ENCODE measurements at regions not wholly inside any gene's neighbourhood (a gene's known extent, or its start where the extent isn't known, plus 50 kb on each side); places are given as distances from the start of the nearest gene placed in this dataset.

DNA sequence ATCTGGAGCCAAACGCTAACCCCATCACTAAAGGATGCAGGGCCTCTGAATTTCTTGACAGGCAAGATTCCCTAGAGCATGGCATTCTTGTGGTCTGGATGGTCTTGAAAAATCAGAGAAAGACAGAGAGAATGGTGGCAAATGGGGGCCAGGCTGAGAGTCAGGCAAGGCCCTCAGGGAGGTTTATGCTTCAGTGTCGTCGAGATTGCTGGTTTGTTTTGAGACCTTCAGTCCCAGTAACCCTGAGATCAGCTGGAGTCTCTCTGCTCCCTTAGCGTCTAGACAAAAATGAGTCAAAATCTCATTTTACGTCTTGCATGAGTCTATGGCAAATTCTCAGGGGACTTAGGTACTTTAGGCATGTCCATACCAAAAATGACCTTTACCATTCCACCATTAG is 539.3 kb downstream of the SOX6 start:
- Histone ChIP-seq H3K4me1 (ENCODE audit: insufficient read depth, low read length) (no peaks in the 10 kb centered on the region), H3K27me3 (ENCODE audit: control insufficient read depth in 1 of 2, insufficient read depth in 2 of 2, low read length in 2 of 2) (no peaks in the 10 kb centered on the region), H2AFZ (ENCODE audit: low read length) (no peak overlapping the region), H3K36me3 (replicated peaks in 1 of 2; ENCODE audit: control insufficient read depth in 1 of 2, insufficient read depth in 2 of 2, low read length in 2 of 2) (no peaks in the 10 kb centered on the region), H3K27ac (ENCODE audit: extremely low read length, insufficient read depth, low read length) (no peak overlapping the region), H4K20me1 (ENCODE audit: insufficient read depth, low read length) (no peaks in the 10 kb centered on the region), H3K4me3 (replicated peaks in 1 of 3; ENCODE audit: insufficient read depth in 1 of 3, low read depth in 2 of 3, low read length in 3 of 3) (no peak overlapping the region), H3K79me2 (ENCODE audit: insufficient read depth, low read length) (no peaks in the 10 kb centered on the region), H3K9me3 (ENCODE audit: low read length) (no peaks in the 10 kb centered on the region), H3K4me2 (ENCODE audit: low read depth, low read length) (no peak overlapping the region), H3K9ac (ENCODE audit: insufficient read depth, low read depth, low read length) (no peak overlapping the region)
- intact Hi-C loops (cut with micrococcal nuclease; ENCODE audit: unreplicated experiment) = no loop called here
- FAIRE-seq = no peak
- WGBS (ENCODE audit: low lambda C conversion rate) = 23% methylated on average over 4 of the region's 5 CpGs
- ChIA-PET POLR2A (no interaction called here), CTCF (ENCODE audit: low intra/inter-chr PET ratio, low total read pairs) (no interaction called here)
- BruUV-seq (replicated peaks) = no TSS peak
- no peak for ATAC-seq
- TF ChIP-seq CENPT (CRISPR knock-in tag; IDR thresholded peaks at IDR 0.05; ENCODE audit: low read depth) (no peak), ARHGAP35 (CRISPR knock-in tag; IDR thresholded peaks at IDR 0.05; ENCODE audit: borderline replicate concordance) (no peak), ZNF354B (CRISPR knock-in tag; IDR thresholded peaks at IDR 0.05) (no peak), ZBTB21 (CRISPR knock-in tag; IDR thresholded peaks at IDR 0.05) (no peak), GATA4 (IDR thresholded peaks at IDR 0.05; ENCODE audit: borderline replicate concordance, low read depth) (no peak), FOXK2 (IDR thresholded peaks at IDR 0.05) (no peak), SMAD3 (CRISPR knock-in tag; IDR thresholded peaks at IDR 0.05) (no peak), JARID2 (CRISPR knock-in tag; IDR thresholded peaks at IDR 0.05; ENCODE audit: insufficient replicate concordance) (no peak), MLLT10 (CRISPR knock-in tag; IDR thresholded peaks at IDR 0.05) (no peak), NONO (IDR thresholded peaks at IDR 0.05) (no peak), NONO (CRISPR knock-in tag; conservative IDR thresholded peaks at IDR 0.05) (no peak)
- TF ChIP-seq, protein P1, sequence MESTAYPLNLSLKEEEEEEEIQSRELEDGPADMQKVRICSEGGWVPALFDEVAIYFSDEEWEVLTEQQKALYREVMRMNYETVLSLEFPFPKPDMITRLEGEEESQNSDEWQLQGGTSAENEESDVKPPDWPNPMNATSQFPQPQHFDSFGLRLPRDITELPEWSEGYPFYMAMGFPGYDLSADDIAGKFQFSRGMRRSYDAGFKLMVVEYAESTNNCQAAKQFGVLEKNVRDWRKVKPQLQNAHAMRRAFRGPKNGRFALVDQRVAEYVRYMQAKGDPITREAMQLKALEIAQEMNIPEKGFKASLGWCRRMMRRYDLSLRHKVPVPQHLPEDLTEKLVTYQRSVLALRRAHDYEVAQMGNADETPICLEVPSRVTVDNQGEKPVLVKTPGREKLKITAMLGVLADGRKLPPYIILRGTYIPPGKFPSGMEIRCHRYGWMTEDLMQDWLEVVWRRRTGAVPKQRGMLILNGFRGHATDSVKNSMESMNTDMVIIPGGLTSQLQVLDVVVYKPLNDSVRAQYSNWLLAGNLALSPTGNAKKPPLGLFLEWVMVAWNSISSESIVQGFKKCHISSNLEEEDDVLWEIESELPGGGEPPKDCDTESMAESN (CRISPR knock-in tag; conservative IDR thresholded peaks at IDR 0.05) = no peak
- TF ChIP-seq, protein P2, sequence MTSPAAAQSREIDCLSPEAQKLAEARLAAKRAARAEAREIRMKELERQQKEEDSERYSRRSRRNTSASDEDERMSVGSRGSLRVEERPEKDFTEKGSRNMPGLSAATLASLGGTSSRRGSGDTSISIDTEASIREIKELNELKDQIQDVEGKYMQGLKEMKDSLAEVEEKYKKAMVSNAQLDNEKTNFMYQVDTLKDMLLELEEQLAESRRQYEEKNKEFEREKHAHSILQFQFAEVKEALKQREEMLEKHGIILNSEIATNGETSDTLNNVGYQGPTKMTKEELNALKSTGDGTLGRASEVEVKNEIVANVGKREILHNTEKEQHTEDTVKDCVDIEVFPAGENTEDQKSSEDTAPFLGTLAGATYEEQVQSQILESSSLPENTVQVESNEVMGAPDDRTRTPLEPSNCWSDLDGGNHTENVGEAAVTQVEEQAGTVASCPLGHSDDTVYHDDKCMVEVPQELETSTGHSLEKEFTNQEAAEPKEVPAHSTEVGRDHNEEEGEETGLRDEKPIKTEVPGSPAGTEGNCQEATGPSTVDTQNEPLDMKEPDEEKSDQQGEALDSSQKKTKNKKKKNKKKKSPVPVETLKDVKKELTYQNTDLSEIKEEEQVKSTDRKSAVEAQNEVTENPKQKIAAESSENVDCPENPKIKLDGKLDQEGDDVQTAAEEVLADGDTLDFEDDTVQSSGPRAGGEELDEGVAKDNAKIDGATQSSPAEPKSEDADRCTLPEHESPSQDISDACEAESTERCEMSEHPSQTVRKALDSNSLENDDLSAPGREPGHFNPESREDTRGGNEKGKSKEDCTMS (CRISPR knock-in tag; conservative IDR thresholded peaks at IDR 0.05) = no peak
- TF ChIP-seq, protein P3, sequence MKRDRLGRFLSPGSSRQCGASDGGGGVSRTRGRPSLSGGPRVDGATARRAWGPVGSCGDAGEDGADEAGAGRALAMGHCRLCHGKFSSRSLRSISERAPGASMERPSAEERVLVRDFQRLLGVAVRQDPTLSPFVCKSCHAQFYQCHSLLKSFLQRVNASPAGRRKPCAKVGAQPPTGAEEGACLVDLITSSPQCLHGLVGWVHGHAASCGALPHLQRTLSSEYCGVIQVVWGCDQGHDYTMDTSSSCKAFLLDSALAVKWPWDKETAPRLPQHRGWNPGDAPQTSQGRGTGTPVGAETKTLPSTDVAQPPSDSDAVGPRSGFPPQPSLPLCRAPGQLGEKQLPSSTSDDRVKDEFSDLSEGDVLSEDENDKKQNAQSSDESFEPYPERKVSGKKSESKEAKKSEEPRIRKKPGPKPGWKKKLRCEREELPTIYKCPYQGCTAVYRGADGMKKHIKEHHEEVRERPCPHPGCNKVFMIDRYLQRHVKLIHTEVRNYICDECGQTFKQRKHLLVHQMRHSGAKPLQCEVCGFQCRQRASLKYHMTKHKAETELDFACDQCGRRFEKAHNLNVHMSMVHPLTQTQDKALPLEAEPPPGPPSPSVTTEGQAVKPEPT (CRISPR knock-in tag; IDR thresholded peaks at IDR 0.05; ENCODE audit: low read depth) = no peak
- TF ChIP-seq, protein P4, sequence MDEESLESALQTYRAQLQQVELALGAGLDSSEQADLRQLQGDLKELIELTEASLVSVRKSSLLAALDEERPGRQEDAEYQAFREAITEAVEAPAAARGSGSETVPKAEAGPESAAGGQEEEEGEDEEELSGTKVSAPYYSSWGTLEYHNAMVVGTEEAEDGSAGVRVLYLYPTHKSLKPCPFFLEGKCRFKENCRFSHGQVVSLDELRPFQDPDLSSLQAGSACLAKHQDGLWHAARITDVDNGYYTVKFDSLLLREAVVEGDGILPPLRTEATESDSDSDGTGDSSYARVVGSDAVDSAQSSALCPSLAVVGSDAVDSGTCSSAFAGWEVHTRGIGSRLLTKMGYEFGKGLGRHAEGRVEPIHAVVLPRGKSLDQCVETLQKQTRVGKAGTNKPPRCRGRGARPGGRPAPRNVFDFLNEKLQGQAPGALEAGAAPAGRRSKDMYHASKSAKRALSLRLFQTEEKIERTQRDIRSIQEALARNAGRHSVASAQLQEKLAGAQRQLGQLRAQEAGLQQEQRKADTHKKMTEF (CRISPR knock-in tag; IDR thresholded peaks at IDR 0.05) = no peak
- TF ChIP-seq, protein P5, sequence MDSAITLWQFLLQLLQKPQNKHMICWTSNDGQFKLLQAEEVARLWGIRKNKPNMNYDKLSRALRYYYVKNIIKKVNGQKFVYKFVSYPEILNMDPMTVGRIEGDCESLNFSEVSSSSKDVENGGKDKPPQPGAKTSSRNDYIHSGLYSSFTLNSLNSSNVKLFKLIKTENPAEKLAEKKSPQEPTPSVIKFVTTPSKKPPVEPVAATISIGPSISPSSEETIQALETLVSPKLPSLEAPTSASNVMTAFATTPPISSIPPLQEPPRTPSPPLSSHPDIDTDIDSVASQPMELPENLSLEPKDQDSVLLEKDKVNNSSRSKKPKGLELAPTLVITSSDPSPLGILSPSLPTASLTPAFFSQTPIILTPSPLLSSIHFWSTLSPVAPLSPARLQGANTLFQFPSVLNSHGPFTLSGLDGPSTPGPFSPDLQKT (CRISPR knock-in tag; IDR thresholded peaks at IDR 0.05; ENCODE audit: borderline replicate concordance) = no peak
- in situ Hi-C loops (cut with HindIII; ENCODE audit: extremely low pct_ligation_motif_present, low pct_unique_long_range_greater_than_20kb) = no loop called here
- DNase-seq (ENCODE audit: low spot score) = no peak
